ENCODE measurements at regions not wholly inside any gene's neighbourhood (a gene's known extent, or its start where the extent isn't known, plus 50 kb on each side); places are given as distances from the start of the nearest gene placed in this dataset.

GRCh38 chr9:119002491-119002890, 366.7 kb downstream of the BRINP1 start:
- H3K4me3 ChIP-seq, result no peak overlapping the region
- DNase-seq, result no peak
- no peaks in the 10 kb centered on the region for H3K27me3 ChIP-seq
- no peaks in the 10 kb centered on the region for H3K36me3 ChIP-seq (replicated peaks in 1 of 2)
- no peaks in the 10 kb centered on the region for H3K4me1 ChIP-seq (replicated peaks in 1 of 2)
- H3K9me3 ChIP-seq (replicated peaks in 1 of 3), result no peaks in the 10 kb centered on the region
- H3K27ac ChIP-seq, result no peak overlapping the region
- 89 to 93% (median 91%) methylated on average over 5 of the region's 5 CpGs for WGBS, 4 donors
- TF ChIP-seq CTCF (IDR thresholded peaks at IDR 0.05) (no peak), POLR2A (IDR thresholded peaks at IDR 0.05) (no peak)
- intact Hi-C loops (cut with DNase I), result no loop called here

- Histone ChIP-seq H3K36me3 (replicated peaks in 1 of 2) (no peaks in the 10 kb centered on the region), H3K4me3 (no peak overlapping the region), H3K4me1 (replicated peaks in 1 of 2) (no peaks in the 10 kb centered on the region), H3K9me3 (replicated peaks in 1 of 3) (no peaks in the 10 kb centered on the region), H3K27me3 (no peaks in the 10 kb centered on the region), H3K27ac (no peak overlapping the region)
- intact Hi-C loops (cut with DNase I), result no loop called here
- no peak for DNase-seq
- no peak for TF ChIP-seq POLR2A (IDR thresholded peaks at IDR 0.05)
- no peak for TF ChIP-seq CTCF (IDR thresholded peaks at IDR 0.05)
Observed at GRCh38 chr9:119003201-119003611, 366.0 kb downstream of the BRINP1 start.

GRCh38 chr9:119003882-119004617, 365.2 kb downstream of the BRINP1 start:
- no peaks in the 10 kb centered on the region for H3K4me1 ChIP-seq (replicated peaks in 1 of 2)
- no peaks in the 10 kb centered on the region for H3K27me3 ChIP-seq
- H3K4me3 ChIP-seq, result no peak overlapping the region
- no peak for DNase-seq
- intact Hi-C loops (cut with DNase I), result no loop called here
- peak overlapping the region in 3 of 5 donors; percentile 1 to 62 (median 2) for H3K27ac ChIP-seq
- 66 to 80% (median 73%) methylated on average over 2 of the region's 2 CpGs for WGBS, 4 donors
- no peaks in the 10 kb centered on the region for H3K9me3 ChIP-seq (replicated peaks in 1 of 3)
- TF ChIP-seq POLR2A (IDR thresholded peaks at IDR 0.05) (no peak), CTCF (IDR thresholded peaks at IDR 0.05) (no peak)
- no peaks in the 10 kb centered on the region for H3K36me3 ChIP-seq (replicated peaks in 1 of 2)

- Histone ChIP-seq H3K27me3 (no peaks in the 10 kb centered on the region), H3K27ac (peak overlapping the region in 3 of 5 donors; percentile 13 to 62 (median 20)), H3K36me3 (replicated peaks in 1 of 2) (no peaks in the 10 kb centered on the region), H3K4me1 (replicated peaks in 1 of 2) (no peaks in the 10 kb centered on the region), H3K9me3 (replicated peaks in 1 of 3) (no peaks in the 10 kb centered on the region), H3K4me3 (no peak overlapping the region)
- 17 to 42% (median 28%) methylated on average over 2 of the region's 2 CpGs for WGBS, 4 donors
- intact Hi-C loops (cut with DNase I), result no loop called here
- peak; percentile 71 to 91 (median 87) for DNase-seq
- TF ChIP-seq CTCF (IDR thresholded peaks at IDR 0.05), result no peak
- no peak for TF ChIP-seq POLR2A (IDR thresholded peaks at IDR 0.05)
Observed at GRCh38 chr9:119004618-119004990, 364.6 kb downstream of the BRINP1 start.

All from adrenal gland (tissue), 9 donors.